ENCODE measurements at regions not wholly inside any gene's neighbourhood (a gene's known extent, or its start where the extent isn't known, plus 50 kb on each side); places are given as distances from the start of the nearest gene placed in this dataset.

DNA sequence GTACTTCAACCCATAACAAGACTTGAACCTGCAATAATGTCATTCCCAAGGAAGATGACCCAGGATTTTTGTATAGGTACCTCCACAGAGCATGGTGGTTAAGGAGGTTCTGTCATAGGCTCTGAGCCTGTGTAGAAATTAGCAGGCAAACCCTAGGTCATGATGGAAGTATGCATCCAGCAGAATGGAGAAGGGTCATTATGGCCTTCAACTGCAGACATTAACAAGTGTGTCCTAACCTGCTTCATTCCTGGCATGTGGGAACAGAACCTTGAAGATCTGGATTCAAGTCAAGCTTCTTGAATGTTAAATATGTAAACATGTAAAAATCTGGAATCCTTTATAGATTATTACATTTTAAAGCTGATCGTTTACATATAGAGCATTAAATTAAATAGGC, 116.2 kb upstream of the SLC38A4 start:
- Histone ChIP-seq H3K27me3 (no peaks in the 10 kb centered on the region), H3K27ac (no peak overlapping the region), H3K36me3 (ENCODE audit: low read depth, missing control alignments) (no peaks in the 10 kb centered on the region), H3K9me3 (no peaks in the 10 kb centered on the region), H3K4me1 (no peaks in the 10 kb centered on the region), H3K4me3 (no peak overlapping the region)
- WGBS, 2 donors = 35 to 56% methylated on average over 1 of the region's 1 CpG
- DNase-seq = no peak
- intact Hi-C loops (cut with DNase I; ENCODE audit: low total_unique reads) = no loop called here
- no peak for TF ChIP-seq POLR2A (IDR thresholded peaks at IDR 0.05)
- TF ChIP-seq, protein P1, sequence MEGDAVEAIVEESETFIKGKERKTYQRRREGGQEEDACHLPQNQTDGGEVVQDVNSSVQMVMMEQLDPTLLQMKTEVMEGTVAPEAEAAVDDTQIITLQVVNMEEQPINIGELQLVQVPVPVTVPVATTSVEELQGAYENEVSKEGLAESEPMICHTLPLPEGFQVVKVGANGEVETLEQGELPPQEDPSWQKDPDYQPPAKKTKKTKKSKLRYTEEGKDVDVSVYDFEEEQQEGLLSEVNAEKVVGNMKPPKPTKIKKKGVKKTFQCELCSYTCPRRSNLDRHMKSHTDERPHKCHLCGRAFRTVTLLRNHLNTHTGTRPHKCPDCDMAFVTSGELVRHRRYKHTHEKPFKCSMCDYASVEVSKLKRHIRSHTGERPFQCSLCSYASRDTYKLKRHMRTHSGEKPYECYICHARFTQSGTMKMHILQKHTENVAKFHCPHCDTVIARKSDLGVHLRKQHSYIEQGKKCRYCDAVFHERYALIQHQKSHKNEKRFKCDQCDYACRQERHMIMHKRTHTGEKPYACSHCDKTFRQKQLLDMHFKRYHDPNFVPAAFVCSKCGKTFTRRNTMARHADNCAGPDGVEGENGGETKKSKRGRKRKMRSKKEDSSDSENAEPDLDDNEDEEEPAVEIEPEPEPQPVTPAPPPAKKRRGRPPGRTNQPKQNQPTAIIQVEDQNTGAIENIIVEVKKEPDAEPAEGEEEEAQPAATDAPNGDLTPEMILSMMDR (IDR thresholded peaks at IDR 0.05) = no peak

DNA sequence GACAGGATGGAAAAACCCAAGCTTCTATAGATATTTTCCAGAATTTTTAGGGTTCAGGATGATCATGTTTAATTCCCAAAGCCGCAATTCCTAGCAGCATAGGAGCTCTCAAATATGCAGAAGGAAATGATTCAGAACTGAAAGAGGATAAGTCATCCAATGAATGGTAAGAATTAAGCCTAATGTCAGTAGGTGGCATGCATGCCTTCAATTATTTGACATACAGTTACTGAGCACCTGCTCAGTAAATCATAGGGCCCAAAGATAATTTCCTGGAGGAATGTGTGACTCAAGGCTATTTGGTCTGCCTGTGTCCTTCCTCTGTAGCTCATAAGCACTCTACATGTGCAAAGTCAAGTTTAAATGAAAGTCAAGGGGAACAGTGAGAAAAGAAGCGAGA, 116.8 kb upstream of the SLC38A4 start:
- Histone ChIP-seq H3K4me1 (no peaks in the 10 kb centered on the region), H3K36me3 (ENCODE audit: low read depth, missing control alignments) (no peaks in the 10 kb centered on the region), H3K4me3 (no peak overlapping the region), H3K9me3 (no peaks in the 10 kb centered on the region), H3K27me3 (no peaks in the 10 kb centered on the region), H3K27ac (no peak overlapping the region)
- DNase-seq = no peak
- no peak for TF ChIP-seq POLR2A (IDR thresholded peaks at IDR 0.05)
- TF ChIP-seq, protein P1 (IDR thresholded peaks at IDR 0.05) = no peak
- intact Hi-C loops (cut with DNase I; ENCODE audit: low total_unique reads) = no loop called here
- 85 to 93% methylated on average over 2 of the region's 2 CpGs for WGBS, 2 donors

DNA sequence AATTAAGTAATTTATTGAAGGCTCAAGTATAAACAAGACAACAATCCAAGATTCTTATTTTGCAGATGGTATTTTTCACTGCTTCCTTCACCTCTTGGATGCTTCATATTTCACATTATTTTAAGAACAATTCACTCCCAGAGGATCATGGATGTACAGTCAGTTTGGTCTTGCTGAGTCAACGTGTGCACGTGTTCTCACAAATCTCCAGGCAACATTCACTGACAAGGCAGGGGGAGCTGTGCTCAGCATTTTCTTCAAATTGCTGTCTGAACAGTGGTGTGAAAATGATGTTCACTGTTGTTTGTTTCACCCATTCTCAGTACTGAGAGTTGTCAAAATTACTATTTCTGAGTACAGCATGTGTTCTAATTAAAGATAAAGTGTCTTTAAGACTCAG, 118.3 kb upstream of the SLC38A4 start:
- no peak for TF ChIP-seq POLR2A (IDR thresholded peaks at IDR 0.05)
- TF ChIP-seq, protein P1 (IDR thresholded peaks at IDR 0.05) = peak in 2 of 3 experiments; percentile 9 to 12
- H3K27ac ChIP-seq = no peak overlapping the region
- no peaks in the 10 kb centered on the region for H3K36me3 ChIP-seq (ENCODE audit: low read depth, missing control alignments)
- no peaks in the 10 kb centered on the region for H3K4me1 ChIP-seq
- peak; percentile 47 for DNase-seq
- no peak overlapping the region for H3K4me3 ChIP-seq
- intact Hi-C loops (cut with DNase I; ENCODE audit: low total_unique reads) = no loop called here
- no peaks in the 10 kb centered on the region for H3K9me3 ChIP-seq
- 28 to 30% methylated on average over 2 of the region's 2 CpGs for whole genome bisulfite sequencing, 2 donors
- H3K27me3 ChIP-seq = no peaks in the 10 kb centered on the region

DNA sequence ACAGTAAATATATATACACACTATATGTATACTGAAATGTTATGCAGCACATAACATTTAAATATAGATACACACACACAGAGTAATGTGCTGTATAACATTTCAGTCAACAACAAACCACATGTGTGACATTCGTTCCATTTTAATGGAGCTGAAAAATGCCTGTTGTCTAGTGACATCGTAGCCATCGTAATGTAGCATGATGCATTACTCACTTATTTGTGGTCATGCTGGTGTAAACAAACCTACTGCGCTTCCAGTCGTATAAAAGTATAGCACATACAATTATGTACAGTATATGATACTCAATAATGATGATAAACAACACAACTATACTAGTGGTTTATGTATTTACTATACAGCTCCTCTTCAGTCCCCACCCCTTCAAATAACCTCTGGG, 119.0 kb upstream of the SLC38A4 start:
- Histone ChIP-seq H3K4me3 (no peak overlapping the region), H3K36me3 (ENCODE audit: low read depth, missing control alignments) (no peaks in the 10 kb centered on the region)

DNA sequence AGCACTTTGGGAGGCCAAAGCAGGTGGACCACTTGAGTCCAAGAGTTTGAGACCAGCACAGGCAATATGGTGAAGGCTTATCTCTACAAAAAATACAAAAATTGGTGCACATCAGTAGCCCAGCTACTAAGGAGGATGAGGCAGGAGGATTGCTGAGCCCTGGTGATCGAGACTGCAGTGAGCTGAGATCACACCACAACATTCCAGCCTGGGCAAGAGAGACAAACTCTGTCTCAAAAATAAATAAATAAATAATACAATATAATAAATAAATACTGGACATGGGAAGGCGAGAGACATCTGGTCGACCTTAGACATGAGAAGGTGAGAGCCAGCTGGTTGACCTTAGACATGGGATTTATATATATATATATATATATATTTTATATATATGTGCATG, 119.8 kb upstream of the SLC38A4 start:
- H3K36me3 ChIP-seq (ENCODE audit: low read depth, missing control alignments) = no peaks in the 10 kb centered on the region
- 98% methylated on average over 3 of the region's 3 CpGs for WGBS, 2 donors
- H3K4me3 ChIP-seq = no peak overlapping the region
- no peak overlapping the region for H3K27ac ChIP-seq
- no peaks in the 10 kb centered on the region for H3K27me3 ChIP-seq
- H3K9me3 ChIP-seq = no peaks in the 10 kb centered on the region
- DNase-seq = no peak
- intact Hi-C loops (cut with DNase I; ENCODE audit: low total_unique reads) = no loop called here
- no peak for TF ChIP-seq POLR2A (IDR thresholded peaks at IDR 0.05)
- TF ChIP-seq, protein P1 (IDR thresholded peaks at IDR 0.05) = no peak
- no peaks in the 10 kb centered on the region for H3K4me1 ChIP-seq

More for the DNA sequence above, 119.0 kb upstream of the SLC38A4 start:
- no peak for DNase-seq
- Histone ChIP-seq H3K27ac (no peak overlapping the region), H3K9me3 (no peaks in the 10 kb centered on the region), H3K4me1 (no peaks in the 10 kb centered on the region), H3K27me3 (no peaks in the 10 kb centered on the region)
- TF ChIP-seq POLR2A (IDR thresholded peaks at IDR 0.05) = no peak
- TF ChIP-seq, protein P1 (IDR thresholded peaks at IDR 0.05) = no peak
- WGBS, 2 donors = 94 to 96% methylated on average over 5 of the region's 5 CpGs
- intact Hi-C loops (cut with DNase I; ENCODE audit: low total_unique reads) = no loop called here

All from testis (tissue), 2 donors.